ENCODE measurements at regions not wholly inside any gene's neighbourhood (a gene's known extent, or its start where the extent isn't known, plus 50 kb on each side); places are given as distances from the start of the nearest gene placed in this dataset.

- TF ChIP-seq OSR1 (CRISPR knock-in tag; IDR thresholded peaks at IDR 0.05) (no peak), ARNTL (CRISPR knock-in tag; IDR thresholded peaks at IDR 0.05; ENCODE audit: borderline replicate concordance, low read depth) (no peak), ZFP3 (CRISPR knock-in tag; IDR thresholded peaks at IDR 0.05) (no peak), SNAI2 (CRISPR knock-in tag; IDR thresholded peaks at IDR 0.05) (no peak), ZNF70 (CRISPR knock-in tag; IDR thresholded peaks at IDR 0.05) (no peak), TSHZ2 (CRISPR knock-in tag; IDR thresholded peaks at IDR 0.05) (no peak), ZNF8 (CRISPR knock-in tag; IDR thresholded peaks at IDR 0.05) (no peak), POU6F1 (CRISPR knock-in tag; IDR thresholded peaks at IDR 0.05; ENCODE audit: borderline replicate concordance, low read depth) (no peak), ISL1 (CRISPR knock-in tag; IDR thresholded peaks at IDR 0.05) (no peak), TCF4 (CRISPR knock-in tag; IDR thresholded peaks at IDR 0.05; ENCODE audit: borderline replicate concordance) (no peak)
- no peak for ATAC-seq
These were observed 360.8 kb upstream of the ZFHX3 start for GRCh38 chr16:73408716-73409115.

GRCh38 chr16:73408311-73408710 lies 360.4 kb upstream of the ZFHX3 start:
- no peak for ATAC-seq
- TF ChIP-seq POU6F1 (CRISPR knock-in tag; IDR thresholded peaks at IDR 0.05; ENCODE audit: borderline replicate concordance, low read depth): no peak

- no peak for ATAC-seq
- TF ChIP-seq ZFP30 (CRISPR knock-in tag; IDR thresholded peaks at IDR 0.05) (no peak), ARNTL (CRISPR knock-in tag; IDR thresholded peaks at IDR 0.05; ENCODE audit: borderline replicate concordance, low read depth) (no peak), RARB (CRISPR knock-in tag; IDR thresholded peaks at IDR 0.05) (no peak), CSRNP3 (CRISPR knock-in tag; IDR thresholded peaks at IDR 0.05) (no peak), OSR1 (CRISPR knock-in tag; IDR thresholded peaks at IDR 0.05) (no peak)
These were observed 357.9 kb upstream of the ZFHX3 start for GRCh38 chr16:73405851-73406250.

GRCh38 chr16:73404001-73404400 lies 356.1 kb upstream of the ZFHX3 start:
- ATAC-seq: no peak
- TF ChIP-seq PATZ1 (CRISPR knock-in tag; IDR thresholded peaks at IDR 0.05; ENCODE audit: borderline replicate concordance) (no peak), ZNF70 (CRISPR knock-in tag; IDR thresholded peaks at IDR 0.05) (no peak), TOX (CRISPR knock-in tag; IDR thresholded peaks at IDR 0.05; ENCODE audit: borderline replicate concordance) (no peak), BACH2 (CRISPR knock-in tag; IDR thresholded peaks at IDR 0.05; ENCODE audit: borderline replicate concordance) (no peak), ZNF8 (CRISPR knock-in tag; IDR thresholded peaks at IDR 0.05) (no peak), ZC3H10 (CRISPR knock-in tag; IDR thresholded peaks at IDR 0.05) (no peak), ESRRG (CRISPR knock-in tag; IDR thresholded peaks at IDR 0.05) (no peak), SNAI2 (CRISPR knock-in tag; IDR thresholded peaks at IDR 0.05) (no peak), ZFP3 (CRISPR knock-in tag; IDR thresholded peaks at IDR 0.05) (no peak), GLIS3 (CRISPR knock-in tag; IDR thresholded peaks at IDR 0.05) (no peak), TSHZ2 (CRISPR knock-in tag; IDR thresholded peaks at IDR 0.05) (no peak), ZNF565 (CRISPR knock-in tag; conservative IDR thresholded peaks at IDR 0.05; ENCODE audit: low read depth) (no peak), CREB5 (CRISPR knock-in tag; IDR thresholded peaks at IDR 0.05; ENCODE audit: low read depth) (no peak), PPARA (CRISPR knock-in tag; IDR thresholded peaks at IDR 0.05; ENCODE audit: borderline replicate concordance) (no peak)

Data from SK-N-SH treated with all-trans-retinoic acid at 6 μM for 48 hours (cell line).